ENCODE measurements at regions not wholly inside any gene's neighbourhood (a gene's known extent, or its start where the extent isn't known, plus 50 kb on each side); places are given as distances from the start of the nearest gene placed in this dataset.

- no peak for TF ChIP-seq CTCF (IDR thresholded peaks at IDR 0.05)
- no peak for TF ChIP-seq POLR2A (IDR thresholded peaks at IDR 0.05)
Observed at GRCh38 chr16:88298833-88299745, 83.7 kb upstream of the ZNF469 start.

All from adrenal gland (tissue), 5 donors.